ENCODE measurements at regions not wholly inside any gene's neighbourhood (a gene's known extent, or its start where the extent isn't known, plus 50 kb on each side); places are given as distances from the start of the nearest gene placed in this dataset.

- ATAC-seq: no peak
Observed at GRCh38 chr16:86961171-86961601, 356.0 kb downstream of the C16orf95 start.

- ATAC-seq: no peak
Observed at GRCh38 chr16:86962259-86962658, 354.9 kb downstream of the C16orf95 start.

GRCh38 chr16:86962913-86963312 lies 354.3 kb downstream of the C16orf95 start:
- ATAC-seq: no peak

GRCh38 chr16:86963600-86964575 lies 353.3 kb downstream of the C16orf95 start:
- no peak for ATAC-seq

GRCh38 chr16:86964796-86965241 lies 352.4 kb downstream of the C16orf95 start:
- ATAC-seq: no peak

GRCh38 chr16:86965331-86965730 lies 351.9 kb downstream of the C16orf95 start:
- ATAC-seq: no peak

- ATAC-seq: no peak
Observed at GRCh38 chr16:86965840-86966550, 351.2 kb downstream of the C16orf95 start.

- no peak for ATAC-seq
Observed at GRCh38 chr16:86966777-86967176, 350.4 kb downstream of the C16orf95 start.

GRCh38 chr16:86968866-86969265 lies 348.3 kb downstream of the C16orf95 start:
- no peak for ATAC-seq

- ATAC-seq: no peak
Observed at GRCh38 chr16:86969716-86970115, 347.5 kb downstream of the C16orf95 start.

GRCh38 chr16:86970279-86970678 lies 346.9 kb downstream of the C16orf95 start:
- no peak for ATAC-seq

- ATAC-seq: no peak
Observed at GRCh38 chr16:86970726-86971125, 346.5 kb downstream of the C16orf95 start.

GRCh38 chr16:86971251-86971650 lies 345.9 kb downstream of the C16orf95 start:
- ATAC-seq: no peak

GRCh38 chr16:86974120-86974519 lies 343.1 kb downstream of the C16orf95 start:
- ATAC-seq: no peak

- ATAC-seq: no peak
Observed at GRCh38 chr16:86975445-86975844, 341.7 kb downstream of the C16orf95 start.

GRCh38 chr16:86977076-86977676 lies 340.0 kb downstream of the C16orf95 start:
- no peak for ATAC-seq

- no peak for ATAC-seq
Observed at GRCh38 chr16:86978445-86979030, 338.7 kb downstream of the C16orf95 start.

GRCh38 chr16:86979061-86979460 lies 338.1 kb downstream of the C16orf95 start:
- ATAC-seq: no peak

- ATAC-seq: no peak
Observed at GRCh38 chr16:86979984-86980553, 337.1 kb downstream of the C16orf95 start.

- no peak for ATAC-seq
Observed at GRCh38 chr16:86980644-86981043, 336.5 kb downstream of the C16orf95 start.

GRCh38 chr16:86982347-86982596 lies 334.9 kb downstream of the C16orf95 start:
- ATAC-seq: no peak

- no peak for ATAC-seq
Observed at GRCh38 chr16:86982912-86983311, 334.3 kb downstream of the C16orf95 start.

GRCh38 chr16:86983621-86984020 lies 333.6 kb downstream of the C16orf95 start:
- no peak for ATAC-seq
